SK-N-SH (cell line): ENCODE measurements at regions not wholly inside any gene's neighbourhood (a gene's known extent, or its start where the extent isn't known, plus 50 kb on each side); places are given as distances from the start of the nearest gene placed in this dataset.
A peak's percentile ranks its signal among the peaks of the same experiment; 100 is the strongest.

Experiments used
- CTCF ChIA-PET: fragments of 300-600, 350-600 bp; formaldehyde crosslinking; extraction: SDS; loops from one replicate; lab custom pipeline; 2021; lab: Yijun Ruan, JAX
- POLR2A ChIA-PET: fragments of 350-600 bp; sonication (Branson Sonifier 250); formaldehyde crosslinking; extraction: SDS; loops from one replicate; lab custom pipeline; 2020; ENCODE audit warnings: antibody characterized with exemption, inconsistent platforms; lab: Yijun Ruan, JAX
- DNase-seq: peaks from one replicate; pipeline ENCODE4 v3.0.0; 2012
- H2AFZ ChIP-seq: fragments of 200-600 bp; sonication (generic); 2 replicates; pipeline ENCODE4 v1.8.1; 2016; ENCODE audit warnings: antibody characterized with exemption, mild to moderate bottlenecking, low read depth
- H3F3A ChIP-seq: fragments of 200-600 bp; sonication (generic); replicated peaks from 2 replicates; pipeline ENCODE3; 2016; ENCODE audit warnings: antibody characterized with exemption, mild to moderate bottlenecking; ENCODE audit not compliant: insufficient read depth
- H3K27ac ChIP-seq, 2 experiments: fragments of 200-500 bp in 1 of 2; fragments of 200-600 bp in 1 of 2; sonication (Bioruptor generic) in 1 of 2; sonication (generic), shearing (Covaris generic) in 1 of 2; 2 replicates each; pipeline versions ENCODE4 v1.5.1 to v1.6.1; 2014 to 2016; ENCODE audit warnings: low read depth in 2 of 2, inconsistent platforms in 1 of 2, low read length in 1 of 2, mild to moderate bottlenecking in 1 of 2, mixed read lengths in 1 of 2
- H3K27me3 ChIP-seq: fragments of 200-600 bp; sonication (generic), shearing (Covaris generic); 2 replicates; pipeline ENCODE4 v1.6.1; 2016; ENCODE audit warnings: mixed run types; ENCODE audit not compliant: insufficient read depth
- H3K36me3 ChIP-seq, 2 experiments: fragments of 200-500 bp in 1 of 2; fragments of 200-600 bp in 1 of 2; sonication (Bioruptor generic) in 1 of 2; sonication (generic) in 1 of 2; replicated peaks in 1 of 2; 2 replicates each; pipeline versions ENCODE3 to v1.5.1; 2014 to 2016; ENCODE audit warnings: low read length in 1 of 2, mild to moderate bottlenecking in 1 of 2; ENCODE audit not compliant: insufficient read depth in 2 of 2, control insufficient read depth in 1 of 2
- H3K4me1 ChIP-seq, 2 experiments: fragments of 200-500 bp in 1 of 2; fragments of 200-600 bp in 1 of 2; sonication (Bioruptor generic) in 1 of 2; sonication (generic), shearing (Covaris generic) in 1 of 2; 2 replicates each; pipeline versions ENCODE4 v1.5.1 to v1.6.1; 2014 to 2016; ENCODE audit warnings: low read depth in 1 of 2, low read length in 1 of 2, mixed run types in 1 of 2; ENCODE audit not compliant: insufficient read depth in 2 of 2, control insufficient read depth in 1 of 2
- H3K4me2 ChIP-seq: fragments of 200-600 bp; sonication (generic), shearing (Covaris generic); 2 replicates; pipeline ENCODE4 v1.6.1; 2017; ENCODE audit warnings: mixed run types
- H3K4me3 ChIP-seq, 2 experiments: fragments of 200-500 bp in 1 of 2; fragments of 200-600 bp in 1 of 2; sonication (Bioruptor generic) in 1 of 2; sonication (generic), shearing (Covaris generic) in 1 of 2; 2 replicates each; pipeline versions ENCODE4 v1.5.1 to v1.8.1; 2014 to 2016; ENCODE audit warnings: low read depth in 2 of 2, inconsistent platforms in 1 of 2, low read length in 1 of 2, mild to moderate bottlenecking in 1 of 2, mixed read lengths in 1 of 2, moderate library complexity in 1 of 2
- H3K79me2 ChIP-seq: fragments of 200-600 bp; sonication (generic); 2 replicates; pipeline ENCODE4 v1.8.1; 2017; ENCODE audit warnings: mild to moderate bottlenecking; ENCODE audit not compliant: insufficient read depth
- H3K9ac ChIP-seq: fragments of 200-600 bp; sonication (generic); 2 replicates; pipeline ENCODE4 v1.6.1; 2017; ENCODE audit warnings: mixed run types
- H3K9me2 ChIP-seq: fragments of 200-600 bp; sonication (generic); 2 replicates; pipeline ENCODE4 v1.6.1; 2017; ENCODE audit warnings: mixed run types
- H3K9me3 ChIP-seq: fragments of 200-600 bp; sonication (generic); 2 replicates; pipeline ENCODE4 v1.6.1; 2017; ENCODE audit warnings: mixed run types, mild to moderate bottlenecking, moderate library complexity
- H4K20me1 ChIP-seq: fragments of 200-600 bp; sonication (generic); 2 replicates; pipeline ENCODE4 v1.6.1; 2017; ENCODE audit warnings: mild to moderate bottlenecking, mixed run types; ENCODE audit not compliant: insufficient read depth
- EZH2phosphoT487 ChIP-seq: fragments of 200-600 bp; sonication (generic); IDR thresholded peaks from 2 replicates; pipeline ENCODE4 v1.6.1; 2017; ENCODE audit warnings: low read depth, mixed run types, mild to moderate bottlenecking, antibody characterized with exemption, moderate library complexity, borderline replicate concordance
- GABPA ChIP-seq: IDR thresholded peaks from 2 replicates; pipeline ENCODE4 v1.4.0; 2012; ENCODE audit warnings: low read depth, mild to moderate bottlenecking
- MEF2A ChIP-seq: IDR thresholded peaks from 2 replicates; pipeline ENCODE4 v1.4.0; 2012; ENCODE audit warnings: low read depth, borderline replicate concordance
- MXI1 ChIP-seq: IDR thresholded peaks from 2 replicates; pipeline ENCODE4 v1.6.1; 2012; ENCODE audit warnings: mild to moderate bottlenecking, low read depth, low read length, improper control_type of control experiment
- NRF1 ChIP-seq: IDR thresholded peaks from 2 replicates; pipeline ENCODE4 v1.6.1; 2012; ENCODE audit warnings: low read depth, mild to moderate bottlenecking, low read length
- POLR2AphosphoS5 ChIP-seq: IDR thresholded peaks from 2 replicates; pipeline ENCODE4 v1.6.1; 2012; ENCODE audit warnings: low read depth, low read length
- RAD21 ChIP-seq: IDR thresholded peaks from 2 replicates; pipeline ENCODE4 v1.6.1; 2012; ENCODE audit warnings: mild to moderate bottlenecking, low read length
- RFX5 ChIP-seq: IDR thresholded peaks from 2 replicates; pipeline ENCODE4 v1.6.1; 2012; ENCODE audit warnings: mild to moderate bottlenecking, improper control_type of control experiment, low read length
- SIN3A ChIP-seq: IDR thresholded peaks from 2 replicates; pipeline ENCODE4 v1.6.1; 2012; ENCODE audit warnings: low read depth, mild to moderate bottlenecking, low read length, moderate library complexity, borderline replicate concordance
- SMC3 ChIP-seq: IDR thresholded peaks from 2 replicates; pipeline ENCODE4 v1.6.1; 2012; ENCODE audit warnings: low read depth, low read length, improper control_type of control experiment
- TAF1 ChIP-seq: IDR thresholded peaks from 2 replicates; pipeline ENCODE4 v1.6.1; 2012; ENCODE audit warnings: low read depth, mild to moderate bottlenecking, low read length, moderate library complexity, borderline replicate concordance
- TEAD4 ChIP-seq: IDR thresholded peaks from 2 replicates; pipeline ENCODE4 v1.4.0; 2012; ENCODE audit warnings: mild to moderate bottlenecking, borderline replicate concordance; ENCODE audit not compliant: insufficient read depth
- YY1 ChIP-seq: IDR thresholded peaks from 2 replicates; pipeline ENCODE4 v1.4.0; 2012; ENCODE audit warnings: low read depth, mild to moderate bottlenecking
- WGBS: methylation state at CpG from one replicate; pipeline ENCODE4 v1.1.6; 2017; ENCODE audit warnings: low lambda C conversion rate; 5-methylcytosine and 5-hydroxymethylcytosine counted together
- TF ChIP-seq, protein P1 (sequence below): fragments of 200-600 bp; sonication (generic); IDR thresholded peaks from 2 replicates; pipeline ENCODE4 v1.6.1; 2017; ENCODE audit warnings: antibody characterized with exemption, mild to moderate bottlenecking, moderate library complexity
- TF ChIP-seq, protein P2 (sequence below): IDR thresholded peaks from 2 replicates; pipeline ENCODE4 v1.4.0; 2012; ENCODE audit warnings: low read depth, borderline replicate concordance
- TF ChIP-seq, protein P3 (sequence below): fragments of 150-350 bp; IDR thresholded peaks from 2 replicates; pipeline ENCODE4 v1.6.1; 2016; ENCODE audit warnings: mild to moderate bottlenecking, low read depth, low read length

GRCh38 chr2:241950413-241951315 lies 81.1 kb downstream of the RTP5 start:
- POLR2A ChIA-PET: no interaction called here
- Histone ChIP-seq H3K4me2 (no peak overlapping the region), H3K27me3 (no peaks in the 10 kb centered on the region), H2AFZ (no peak overlapping the region), H4K20me1 (no peaks in the 10 kb centered on the region), H3K4me3 (peak overlapping the region in 1 of 2 experiments; percentile 30; a peak in 1 of 4 replicates), H3K79me2 (no peaks in the 10 kb centered on the region), H3K9me3 (no peaks in the 10 kb centered on the region), H3K4me1 (peaks cover 0 to 4% of the 10 kb centered on the region in 2 experiments; a peak in 1 of 4 replicates), H3K27ac (no peak overlapping the region), H3K9ac (no peak overlapping the region), H3F3A (no peaks in the 10 kb centered on the region), H3K36me3 (no peaks in the 10 kb centered on the region), H3K9me2 (no peaks in the 10 kb centered on the region)
- WGBS: 19% methylated on average over 32 of the region's 45 CpGs
- TF ChIP-seq RAD21: peak; percentile 90
- peak; percentile 92 for TF ChIP-seq SMC3
- no peak for TF ChIP-seq NRF1
- no peak for TF ChIP-seq TEAD4
- TF ChIP-seq, protein P1, sequence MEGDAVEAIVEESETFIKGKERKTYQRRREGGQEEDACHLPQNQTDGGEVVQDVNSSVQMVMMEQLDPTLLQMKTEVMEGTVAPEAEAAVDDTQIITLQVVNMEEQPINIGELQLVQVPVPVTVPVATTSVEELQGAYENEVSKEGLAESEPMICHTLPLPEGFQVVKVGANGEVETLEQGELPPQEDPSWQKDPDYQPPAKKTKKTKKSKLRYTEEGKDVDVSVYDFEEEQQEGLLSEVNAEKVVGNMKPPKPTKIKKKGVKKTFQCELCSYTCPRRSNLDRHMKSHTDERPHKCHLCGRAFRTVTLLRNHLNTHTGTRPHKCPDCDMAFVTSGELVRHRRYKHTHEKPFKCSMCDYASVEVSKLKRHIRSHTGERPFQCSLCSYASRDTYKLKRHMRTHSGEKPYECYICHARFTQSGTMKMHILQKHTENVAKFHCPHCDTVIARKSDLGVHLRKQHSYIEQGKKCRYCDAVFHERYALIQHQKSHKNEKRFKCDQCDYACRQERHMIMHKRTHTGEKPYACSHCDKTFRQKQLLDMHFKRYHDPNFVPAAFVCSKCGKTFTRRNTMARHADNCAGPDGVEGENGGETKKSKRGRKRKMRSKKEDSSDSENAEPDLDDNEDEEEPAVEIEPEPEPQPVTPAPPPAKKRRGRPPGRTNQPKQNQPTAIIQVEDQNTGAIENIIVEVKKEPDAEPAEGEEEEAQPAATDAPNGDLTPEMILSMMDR: peak; percentile 86
- TF ChIP-seq SIN3A: no peak
- CTCF ChIA-PET: interaction anchor here (0.5 to 1.8 kb wide), 33 partner anchors 9 to 149 kb away, joined by 3 to 31 read pairs (median 4); no protein-coding TSS in a partner anchor
- peak; percentile 94 for DNase-seq

DNA sequence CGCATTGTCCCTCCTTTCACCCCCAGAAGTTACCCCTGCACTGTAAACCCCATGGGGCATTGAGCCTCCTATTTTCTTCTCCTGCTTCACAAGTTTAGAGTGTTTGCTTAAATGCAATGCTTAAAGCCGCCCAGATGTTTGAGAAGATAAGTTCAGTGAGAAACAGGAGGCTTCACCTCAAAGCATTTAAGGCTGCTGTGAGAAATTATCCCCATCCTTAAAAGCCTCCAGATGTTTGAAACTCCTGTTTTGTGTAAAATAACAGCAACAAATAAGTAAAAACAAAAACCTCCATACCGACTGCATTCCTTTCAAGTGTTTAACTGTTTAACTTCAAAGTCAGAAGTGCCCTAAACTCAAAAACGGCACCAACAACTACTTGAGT lies 81.8 kb downstream of the RTP5 start:
- 17% methylated on average over 4 of the region's 4 CpGs for WGBS
- H3F3A ChIP-seq: no peaks in the 10 kb centered on the region
- TF ChIP-seq POLR2AphosphoS5 (no peak), GABPA (no peak), YY1 (no peak), EZH2phosphoT487 (no peak), MXI1 (no peak), MEF2A (no peak), RFX5 (no peak), TAF1 (no peak)
- TF ChIP-seq, protein P2, sequence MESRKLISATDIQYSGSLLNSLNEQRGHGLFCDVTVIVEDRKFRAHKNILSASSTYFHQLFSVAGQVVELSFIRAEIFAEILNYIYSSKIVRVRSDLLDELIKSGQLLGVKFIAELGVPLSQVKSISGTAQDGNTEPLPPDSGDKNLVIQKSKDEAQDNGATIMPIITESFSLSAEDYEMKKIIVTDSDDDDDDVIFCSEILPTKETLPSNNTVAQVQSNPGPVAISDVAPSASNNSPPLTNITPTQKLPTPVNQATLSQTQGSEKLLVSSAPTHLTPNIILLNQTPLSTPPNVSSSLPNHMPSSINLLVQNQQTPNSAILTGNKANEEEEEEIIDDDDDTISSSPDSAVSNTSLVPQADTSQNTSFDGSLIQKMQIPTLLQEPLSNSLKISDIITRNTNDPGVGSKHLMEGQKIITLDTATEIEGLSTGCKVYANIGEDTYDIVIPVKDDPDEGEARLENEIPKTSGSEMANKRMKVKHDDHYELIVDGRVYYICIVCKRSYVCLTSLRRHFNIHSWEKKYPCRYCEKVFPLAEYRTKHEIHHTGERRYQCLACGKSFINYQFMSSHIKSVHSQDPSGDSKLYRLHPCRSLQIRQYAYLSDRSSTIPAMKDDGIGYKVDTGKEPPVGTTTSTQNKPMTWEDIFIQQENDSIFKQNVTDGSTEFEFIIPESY: no peak
- TF ChIP-seq, protein P1: no peak
- TF ChIP-seq, protein P3, sequence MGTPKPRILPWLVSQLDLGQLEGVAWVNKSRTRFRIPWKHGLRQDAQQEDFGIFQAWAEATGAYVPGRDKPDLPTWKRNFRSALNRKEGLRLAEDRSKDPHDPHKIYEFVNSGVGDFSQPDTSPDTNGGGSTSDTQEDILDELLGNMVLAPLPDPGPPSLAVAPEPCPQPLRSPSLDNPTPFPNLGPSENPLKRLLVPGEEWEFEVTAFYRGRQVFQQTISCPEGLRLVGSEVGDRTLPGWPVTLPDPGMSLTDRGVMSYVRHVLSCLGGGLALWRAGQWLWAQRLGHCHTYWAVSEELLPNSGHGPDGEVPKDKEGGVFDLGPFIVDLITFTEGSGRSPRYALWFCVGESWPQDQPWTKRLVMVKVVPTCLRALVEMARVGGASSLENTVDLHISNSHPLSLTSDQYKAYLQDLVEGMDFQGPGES: no peak
- no peak overlapping the region for H3K9ac ChIP-seq
- no peak overlapping the region for H3K4me3 ChIP-seq
- H3K79me2 ChIP-seq: no peaks in the 10 kb centered on the region
- POLR2A ChIA-PET: no interaction called here
- no peaks in the 10 kb centered on the region for H4K20me1 ChIP-seq
- CTCF ChIA-PET: interaction anchor here (0.5 to 1.8 kb wide), 27 partner anchors 9 to 149 kb away, joined by 3 to 31 read pairs (median 5); no protein-coding TSS in a partner anchor
- H3K9me3 ChIP-seq: no peaks in the 10 kb centered on the region
- no peak overlapping the region for H2AFZ ChIP-seq
- DNase-seq: no peak
- H3K4me2 ChIP-seq: no peak overlapping the region
- peaks cover 0 to 4% of the 10 kb centered on the region in 2 experiments; a peak in 1 of 4 replicates for H3K4me1 ChIP-seq
- H3K27me3 ChIP-seq: no peaks in the 10 kb centered on the region
- H3K27ac ChIP-seq: no peak overlapping the region
- no peaks in the 10 kb centered on the region for H3K36me3 ChIP-seq
- H3K9me2 ChIP-seq: no peaks in the 10 kb centered on the region
